Keratinocyte (primary cell): ENCODE measurements at regions not wholly inside any gene's neighbourhood (a gene's known extent, or its start where the extent isn't known, plus 50 kb on each side); places are given as distances from the start of the nearest gene placed in this dataset.

Experiments used
- DNase-seq: peaks from one replicate; pipeline ENCODE4 v3.0.0-alpha.2; 2011; ENCODE audit warnings: low read depth, missing footprints, low spot score
- FAIRE-seq: peaks from 2 replicates; lab custom pipeline; 2011; peaks lifted over from hg19 to GRCh38; lab: Jason Lieb, UNC
- H2AFZ ChIP-seq: 2 replicates; pipeline ENCODE4 v1.6.0; 2012; ENCODE audit warnings: low read length, control low read depth, inconsistent platforms; ENCODE audit not compliant: control insufficient read depth
- H3K27ac ChIP-seq: 2 replicates; pipeline ENCODE4 v1.5.1; 2011; ENCODE audit warnings: low read length; ENCODE audit not compliant: control insufficient read depth, insufficient read depth
- H3K27me3 ChIP-seq: 3 replicates; pipeline ENCODE4 v1.6.0; 2011; ENCODE audit warnings: low read length; ENCODE audit not compliant: control insufficient read depth, insufficient read depth; ENCODE audit errors: extremely low read depth
- H3K36me3 ChIP-seq, 2 experiments: 2 replicates in 1 of 2; 3 replicates in 1 of 2; pipeline ENCODE4 v1.5.1; 2011; ENCODE audit warnings: low read length in 2 of 2, mild to moderate bottlenecking in 1 of 2; ENCODE audit not compliant: control insufficient read depth in 2 of 2, insufficient read depth in 2 of 2; ENCODE audit errors: extremely low read depth in 1 of 2
- H3K4me1 ChIP-seq: 3 replicates; pipeline ENCODE4 v1.5.1; 2011; ENCODE audit warnings: low read length; ENCODE audit not compliant: control insufficient read depth, insufficient read depth; ENCODE audit errors: extremely low read depth
- H3K4me2 ChIP-seq: 3 replicates; pipeline ENCODE4 v1.6.0; 2011; ENCODE audit warnings: low read depth, low read length; ENCODE audit not compliant: control insufficient read depth, insufficient read depth; ENCODE audit errors: extremely low read depth
- H3K4me3 ChIP-seq, 3 experiments: fragments of 200-600 bp in 1 of 3; sonication (generic) in 1 of 3; 2 replicates in 2 of 3; 3 replicates in 1 of 3; pipeline ENCODE4 v1.5.1; 2011 to 2016; ENCODE audit warnings: low read length in 3 of 3, mild to moderate bottlenecking in 3 of 3, control low read depth in 2 of 3, inconsistent platforms in 1 of 3, low read depth in 1 of 3, mixed read lengths in 1 of 3, mixed run types in 1 of 3, moderate library complexity in 1 of 3; ENCODE audit not compliant: control insufficient read depth in 2 of 3, insufficient read depth in 2 of 3; ENCODE audit errors: extremely low read depth in 1 of 3
- H3K79me2 ChIP-seq: 2 replicates; pipeline ENCODE4 v1.6.0; 2012; ENCODE audit warnings: low read length; ENCODE audit not compliant: control insufficient read depth, insufficient read depth
- H3K9ac ChIP-seq: 3 replicates; pipeline ENCODE4 v1.6.0; 2011; ENCODE audit warnings: low read length; ENCODE audit not compliant: control insufficient read depth, insufficient read depth; ENCODE audit errors: extremely low read depth
- H3K9me1 ChIP-seq: 3 replicates; pipeline ENCODE4 v1.6.0; 2011; ENCODE audit warnings: low read length; ENCODE audit not compliant: control insufficient read depth, insufficient read depth; ENCODE audit errors: extremely low read depth
- H3K9me3 ChIP-seq: 2 replicates; pipeline ENCODE4 v1.5.1; 2012; ENCODE audit warnings: low read depth, low read length; ENCODE audit not compliant: control insufficient read depth
- H4K20me1 ChIP-seq: 3 replicates; pipeline ENCODE4 v1.6.0; 2011; ENCODE audit warnings: low read length; ENCODE audit not compliant: control insufficient read depth, insufficient read depth; ENCODE audit errors: extremely low read depth
- EZH2 ChIP-seq: IDR thresholded peaks from one replicate; pipeline ENCODE4 v1.6.1; 2012; ENCODE audit warnings: inconsistent platforms, mild to moderate bottlenecking, low read length, moderate library complexity
- dilution Hi-C: fragments of 300-500 bp; cut with MboI; formaldehyde crosslinking; loops from one replicate; pipeline ENCODE4 v1.7.0; 2020; ENCODE audit warnings: low sequenced_read_pairs; ENCODE audit not compliant: extremely low pct_ligation_motif_present
- TF ChIP-seq, protein P1 (sequence below), 3 experiments: IDR thresholded peaks in 1 of 3; conservative IDR thresholded peaks in 1 of 3; optimal IDR thresholded peaks in 1 of 3; 2 replicates in 2 of 3; 3 replicates in 1 of 3; pipeline versions ENCODE3 to v1.5.1; 2011; ENCODE audit warnings: low read length in 3 of 3, mild to moderate bottlenecking in 3 of 3, moderate library complexity in 2 of 3, control low read depth in 1 of 3, inconsistent platforms in 1 of 3; ENCODE audit not compliant: insufficient read depth in 2 of 3; ENCODE audit errors: extremely low read depth in 1 of 3

GRCh38 chr6:4658486-4658885 lies 117.7 kb upstream of the CDYL start:
- H4K20me1 ChIP-seq: no peaks in the 10 kb centered on the region
- H3K27ac ChIP-seq: no peak overlapping the region
- H3K4me2 ChIP-seq: no peak overlapping the region
- no peak for DNase-seq
- no peak overlapping the region for H3K9ac ChIP-seq
- H3K27me3 ChIP-seq: no peaks in the 10 kb centered on the region
- H3K36me3 ChIP-seq: no peaks in the 10 kb centered on the region
- H3K4me3 ChIP-seq: no peak overlapping the region
- FAIRE-seq: no peak
- H3K4me1 ChIP-seq: no peaks in the 10 kb centered on the region
- no peak for TF ChIP-seq EZH2
- TF ChIP-seq, protein P1, sequence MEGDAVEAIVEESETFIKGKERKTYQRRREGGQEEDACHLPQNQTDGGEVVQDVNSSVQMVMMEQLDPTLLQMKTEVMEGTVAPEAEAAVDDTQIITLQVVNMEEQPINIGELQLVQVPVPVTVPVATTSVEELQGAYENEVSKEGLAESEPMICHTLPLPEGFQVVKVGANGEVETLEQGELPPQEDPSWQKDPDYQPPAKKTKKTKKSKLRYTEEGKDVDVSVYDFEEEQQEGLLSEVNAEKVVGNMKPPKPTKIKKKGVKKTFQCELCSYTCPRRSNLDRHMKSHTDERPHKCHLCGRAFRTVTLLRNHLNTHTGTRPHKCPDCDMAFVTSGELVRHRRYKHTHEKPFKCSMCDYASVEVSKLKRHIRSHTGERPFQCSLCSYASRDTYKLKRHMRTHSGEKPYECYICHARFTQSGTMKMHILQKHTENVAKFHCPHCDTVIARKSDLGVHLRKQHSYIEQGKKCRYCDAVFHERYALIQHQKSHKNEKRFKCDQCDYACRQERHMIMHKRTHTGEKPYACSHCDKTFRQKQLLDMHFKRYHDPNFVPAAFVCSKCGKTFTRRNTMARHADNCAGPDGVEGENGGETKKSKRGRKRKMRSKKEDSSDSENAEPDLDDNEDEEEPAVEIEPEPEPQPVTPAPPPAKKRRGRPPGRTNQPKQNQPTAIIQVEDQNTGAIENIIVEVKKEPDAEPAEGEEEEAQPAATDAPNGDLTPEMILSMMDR (optimal IDR thresholded peaks at IDR 0.05 in 1 of 3, IDR thresholded peaks at IDR 0.05 in 1 of 3, conservative IDR thresholded peaks at IDR 0.05 in 1 of 3; ENCODE audit: extremely low read depth in 1 of 3, insufficient read depth in 2 of 3, low read length in 3 of 3): no peak
- dilution Hi-C loops: no loop called here
- H3K79me2 ChIP-seq: no peaks in the 10 kb centered on the region
- no peaks in the 10 kb centered on the region for H3K9me3 ChIP-seq
- H2AFZ ChIP-seq: no peak overlapping the region
- H3K9me1 ChIP-seq: no peaks in the 10 kb centered on the region

DNA sequence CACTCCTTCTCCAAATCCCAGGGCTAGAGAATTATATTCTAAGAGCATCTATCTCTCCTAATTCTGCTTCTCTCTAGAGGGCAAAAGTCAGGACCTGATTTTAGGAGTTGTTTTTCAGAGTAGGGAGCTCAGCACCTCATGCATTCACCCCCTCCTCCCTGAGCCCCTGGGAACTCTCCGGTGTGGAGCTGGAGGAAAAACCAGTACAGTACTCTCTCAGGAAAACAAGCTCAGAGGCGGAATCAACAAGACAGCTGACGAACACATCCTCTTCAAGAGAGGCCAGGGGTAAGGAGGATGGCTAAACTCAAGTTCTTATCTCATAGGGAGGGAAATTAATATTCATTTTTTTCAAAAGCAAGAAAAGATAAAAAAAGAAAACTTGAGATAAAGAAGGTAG lies 120.1 kb upstream of the CDYL start:
- DNase-seq (no peak), FAIRE-seq (no peak)
- Histone ChIP-seq H3K9me3 (no peaks in the 10 kb centered on the region), H4K20me1 (no peaks in the 10 kb centered on the region), H2AFZ (no peak overlapping the region), H3K27me3 (no peaks in the 10 kb centered on the region), H3K9ac (no peak overlapping the region), H3K36me3 (no peaks in the 10 kb centered on the region), H3K27ac (no peak overlapping the region), H3K4me3 (no peak overlapping the region), H3K4me2 (no peak overlapping the region), H3K9me1 (no peaks in the 10 kb centered on the region), H3K4me1 (no peaks in the 10 kb centered on the region), H3K79me2 (no peaks in the 10 kb centered on the region)
- dilution Hi-C loops: no loop called here
- TF ChIP-seq, protein P1 (optimal IDR thresholded peaks at IDR 0.05 in 1 of 3, IDR thresholded peaks at IDR 0.05 in 1 of 3, conservative IDR thresholded peaks at IDR 0.05 in 1 of 3; ENCODE audit: extremely low read depth in 1 of 3, insufficient read depth in 2 of 3, low read length in 3 of 3): no peak
- no peak for TF ChIP-seq EZH2
